GM18498 (cell line): ENCODE measurements at regions not wholly inside any gene's neighbourhood (a gene's known extent, or its start where the extent isn't known, plus 50 kb on each side); places are given as distances from the start of the nearest gene placed in this dataset.
"Not testable (repeated sequence)": the region's sequence is repeated elsewhere in the genome, so short reads cannot be mapped to it uniquely, and the experiment has no call there.

Source experiments
- ATAC-seq: cut with Tn5 transposase; IDR thresholded peaks from one replicate; pipeline ENCODE4 v1.9.1; 2021; ENCODE audit warnings: mild to moderate bottlenecking, moderate library complexity; ENCODE audit not compliant: unreplicated experiment

DNA sequence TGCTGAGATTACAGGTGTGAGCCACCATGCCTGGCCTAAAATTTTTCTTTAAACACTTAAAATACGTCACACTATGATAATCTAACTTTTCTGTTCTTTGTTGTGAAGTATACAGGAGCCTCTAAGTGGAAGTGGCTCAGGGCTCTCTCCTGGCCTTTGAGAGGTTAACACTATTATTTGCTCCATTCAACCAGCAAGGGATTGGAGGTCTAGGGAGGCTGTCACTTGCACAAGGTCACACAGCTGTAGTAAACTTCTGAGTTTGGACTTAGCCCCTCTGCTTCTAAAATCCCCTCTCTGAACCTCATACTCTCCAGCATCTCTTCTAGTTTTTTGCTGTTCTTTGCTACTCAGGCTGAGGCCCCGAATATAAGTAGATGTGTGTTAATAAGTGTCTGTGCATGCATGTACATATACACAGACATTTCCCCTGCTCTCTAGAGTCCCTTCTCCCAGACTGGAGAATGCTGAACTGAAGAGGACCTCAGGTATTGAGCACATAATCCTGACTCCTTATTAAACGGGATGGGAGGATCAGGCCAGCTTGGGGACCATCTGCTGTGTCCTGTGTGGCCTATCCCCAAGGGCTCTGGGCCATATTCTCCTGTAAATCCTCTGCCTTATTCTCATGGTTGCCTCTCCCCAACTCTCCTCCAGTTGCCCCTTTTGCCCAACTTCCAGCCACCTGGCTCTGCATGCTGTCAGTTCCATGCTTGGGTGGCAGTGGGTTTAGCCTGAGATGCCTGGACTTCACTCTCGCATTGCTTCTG, 87.0 kb upstream of the SPRY4 start:
- ATAC-seq, result no peak

GRCh38 chr5:142411103-142411502, 86.3 kb upstream of the SPRY4 start:
- ATAC-seq, result no peak

GRCh38 chr5:142408981-142409481, 84.2 kb upstream of the SPRY4 start:
- no peak for ATAC-seq

GRCh38 chr5:142408536-142408935, 83.7 kb upstream of the SPRY4 start:
- no peak for ATAC-seq

DNA sequence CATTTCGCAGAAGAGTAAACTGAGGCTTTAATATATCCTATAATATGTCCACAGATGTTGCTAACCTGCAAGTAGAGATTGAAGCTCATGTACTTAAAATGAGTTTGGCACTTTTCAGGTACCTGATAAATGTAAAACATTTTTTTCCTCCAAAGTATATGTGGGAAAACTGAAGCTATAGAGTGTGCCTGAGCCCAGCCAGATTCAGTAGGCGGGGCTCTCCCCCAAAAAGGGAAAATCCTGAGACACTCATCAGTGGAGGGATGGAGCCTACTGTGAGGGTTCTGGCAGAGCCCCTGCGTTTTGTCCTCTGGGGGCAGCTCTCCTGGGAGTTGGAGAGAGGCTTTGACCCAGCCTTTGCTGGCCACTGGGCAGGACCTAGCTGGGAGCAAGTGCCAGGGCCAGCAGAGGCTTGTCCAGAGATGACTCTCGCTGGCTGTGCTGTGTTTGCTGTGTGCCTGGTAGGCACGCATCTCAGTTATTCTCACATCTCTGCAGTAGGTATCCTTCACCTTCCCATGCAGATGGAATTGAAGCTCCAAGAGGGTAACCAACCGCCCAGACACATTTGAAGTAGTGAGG, 81.1 kb upstream of the SPRY4 start:
- no peak for ATAC-seq

- no peak for ATAC-seq
Observed at GRCh38 chr5:142405023-142405422, 80.2 kb upstream of the SPRY4 start.

- ATAC-seq, result no peak
Observed at GRCh38 chr5:142404046-142404477, 79.2 kb upstream of the SPRY4 start.

DNA sequence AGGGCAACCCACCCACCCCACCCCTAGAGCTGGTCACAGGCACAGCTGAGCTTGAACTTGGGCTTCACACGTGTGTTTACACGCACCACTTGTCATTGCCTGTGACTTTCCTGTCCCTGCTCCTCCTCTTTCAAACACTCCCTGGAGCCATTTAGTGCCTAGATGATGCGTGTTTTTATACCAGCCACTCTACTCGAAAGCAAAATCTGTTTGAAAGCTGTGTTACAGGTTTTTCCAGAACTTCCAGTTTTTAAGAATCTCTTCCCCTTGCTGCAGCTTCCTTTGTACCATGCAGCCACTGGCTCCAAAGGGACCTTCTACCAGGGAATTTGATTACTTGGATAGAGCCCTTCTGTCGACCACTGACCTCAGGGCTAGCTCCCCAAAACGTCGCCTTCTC, 78.8 kb upstream of the SPRY4 start:
- ATAC-seq, result no peak

- no peak for ATAC-seq
Observed at GRCh38 chr5:142402752-142403318, 78.0 kb upstream of the SPRY4 start.

GRCh38 chr5:142400415-142400814, 75.6 kb upstream of the SPRY4 start:
- no peak for ATAC-seq

- no peak for ATAC-seq
Observed at GRCh38 chr5:142399891-142400290, 75.1 kb upstream of the SPRY4 start.

DNA sequence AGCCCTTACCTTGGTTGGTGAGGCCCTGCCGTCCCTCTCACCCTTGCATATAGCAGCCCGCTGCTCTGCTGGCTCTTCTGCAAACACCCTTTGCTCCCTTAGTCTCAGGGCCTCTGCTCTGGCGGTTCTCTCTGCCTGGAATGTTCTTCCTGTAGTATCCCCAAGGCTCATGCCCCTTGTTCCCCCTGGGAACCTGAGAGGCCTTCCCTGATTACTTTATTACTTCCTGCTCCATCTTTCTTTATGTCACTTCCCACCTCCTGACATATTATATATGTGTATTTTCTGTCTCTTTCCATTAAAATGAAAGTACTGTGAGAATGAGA, 73.9 kb upstream of the SPRY4 start:
- no peak for ATAC-seq

GRCh38 chr5:142398011-142398729, 73.3 kb upstream of the SPRY4 start:
- ATAC-seq, result not testable (repeated sequence)

DNA sequence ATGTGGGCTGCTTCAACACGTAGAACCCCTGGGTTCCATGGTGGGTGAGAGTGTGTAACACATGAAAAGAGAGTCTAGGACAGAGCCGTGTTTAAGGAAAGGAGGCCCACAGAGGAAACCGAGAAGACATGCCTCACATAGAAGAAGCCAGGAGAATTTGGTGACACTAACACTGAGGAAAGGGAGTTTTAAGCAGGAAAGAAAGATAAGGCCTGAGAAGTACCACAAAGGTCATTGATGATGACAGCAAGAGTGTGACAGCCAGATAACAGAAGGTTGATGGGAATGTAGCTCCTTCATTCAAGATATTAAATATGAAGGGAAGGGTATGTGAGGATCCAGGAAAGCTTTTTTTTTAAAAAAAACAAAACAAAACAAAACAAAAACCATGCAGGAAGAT, 72.4 kb upstream of the SPRY4 start:
- ATAC-seq, result no peak

DNA sequence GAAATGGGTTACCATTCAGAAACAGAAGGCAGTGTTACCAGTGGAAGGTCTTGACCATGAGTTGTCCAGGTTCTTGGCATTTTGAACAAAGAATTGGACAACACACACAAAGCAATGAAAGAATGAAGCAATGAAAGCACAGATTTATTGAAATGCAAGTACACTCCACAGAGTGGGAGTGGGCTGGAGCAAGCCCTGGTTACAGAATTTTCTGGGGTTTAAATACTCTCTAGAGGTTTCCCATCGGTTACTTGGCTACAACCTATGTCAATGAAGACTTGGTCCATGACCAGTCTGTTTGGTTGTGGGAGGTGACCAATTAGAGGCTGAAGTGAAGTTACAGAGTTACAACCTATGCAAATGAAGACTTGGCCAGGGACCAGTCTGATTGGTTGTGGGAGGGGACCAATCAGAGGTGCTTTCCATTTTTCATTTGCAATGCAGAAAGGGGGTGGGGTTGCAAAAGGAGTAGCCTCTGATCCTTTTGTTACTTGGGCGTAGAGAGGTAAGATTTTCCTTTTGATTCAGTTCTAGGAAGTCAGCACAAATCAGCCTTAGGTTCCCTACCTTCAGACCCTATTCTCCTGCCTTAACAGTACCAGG, 71.7 kb upstream of the SPRY4 start:
- no peak for ATAC-seq

- ATAC-seq, result no peak
Observed at GRCh38 chr5:142395334-142395733, 70.5 kb upstream of the SPRY4 start.

DNA sequence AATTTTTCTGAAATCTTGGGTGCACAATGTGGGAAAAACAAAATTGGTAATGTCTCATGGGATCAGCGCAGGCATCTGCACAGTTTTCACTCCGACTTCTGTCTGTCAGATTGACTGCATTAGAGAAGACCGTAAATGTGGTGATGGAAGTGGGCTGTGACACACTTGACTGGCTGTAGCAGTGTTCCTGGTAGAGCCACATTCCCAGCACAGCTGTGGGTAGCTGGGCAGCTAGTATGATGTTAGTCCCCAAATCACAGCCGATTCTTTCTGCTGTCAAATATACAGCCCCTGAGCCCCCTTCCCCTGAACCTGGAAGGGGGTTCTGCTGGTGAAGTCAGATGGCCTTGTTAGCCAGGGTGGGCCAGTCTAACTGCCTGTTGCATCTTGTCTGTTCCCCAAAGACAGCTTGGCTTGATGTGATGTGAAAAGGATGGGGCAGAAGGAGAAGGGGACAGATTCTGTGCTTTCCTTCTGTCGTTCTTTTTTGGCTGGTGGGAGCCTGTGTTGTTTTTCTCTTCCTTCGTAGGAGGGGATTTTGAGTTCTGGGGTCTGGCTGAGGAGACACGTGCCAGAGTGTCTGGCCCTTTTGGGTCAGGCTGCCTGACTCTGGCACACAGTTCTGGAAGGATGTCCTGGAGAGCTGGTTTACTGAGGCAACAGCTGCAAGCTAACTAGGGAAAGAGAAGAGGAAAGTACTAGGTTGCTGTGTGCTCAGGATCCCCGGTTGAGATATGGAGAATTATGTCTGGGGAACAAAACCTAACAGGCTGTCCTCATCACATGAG, 66.4 kb upstream of the SPRY4 start:
- ATAC-seq, result no peak

- ATAC-seq, result no peak
Observed at GRCh38 chr5:142390334-142390733, 65.5 kb upstream of the SPRY4 start.

GRCh38 chr5:142388696-142389095, 63.9 kb upstream of the SPRY4 start:
- no peak for ATAC-seq

- no peak for ATAC-seq
Observed at GRCh38 chr5:142387024-142387682, 62.3 kb upstream of the SPRY4 start.
